ENCODE measurements at regions not wholly inside any gene's neighbourhood (a gene's known extent, or its start where the extent isn't known, plus 50 kb on each side); places are given as distances from the start of the nearest gene placed in this dataset.

DNA sequence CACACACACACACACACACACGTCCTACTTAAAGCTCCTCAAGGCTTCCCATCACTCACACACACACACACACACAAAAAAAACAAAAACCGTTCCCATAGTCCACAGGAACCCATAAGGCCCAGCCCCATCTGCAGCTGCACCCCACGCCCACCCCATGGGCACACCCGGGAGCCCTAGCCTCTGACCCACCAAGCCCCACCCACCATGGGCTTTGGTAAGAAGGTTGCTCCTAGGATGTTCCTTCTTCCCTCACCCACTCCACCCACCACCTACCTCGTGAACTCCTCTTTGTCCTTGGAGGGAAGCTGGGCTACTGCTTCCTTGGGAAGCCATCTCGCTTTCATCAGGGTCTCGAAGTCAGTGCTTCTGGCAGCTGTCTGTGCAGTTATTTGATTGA, 115.1 kb downstream of the TPRA1 start:
- TF ChIP-seq EZH2 (IDR thresholded peaks at IDR 0.05; ENCODE audit: borderline replicate concordance, insufficient read depth, low read depth, low read length, poor library complexity, severe bottlenecking): no peak
- TF ChIP-seq, protein P1, sequence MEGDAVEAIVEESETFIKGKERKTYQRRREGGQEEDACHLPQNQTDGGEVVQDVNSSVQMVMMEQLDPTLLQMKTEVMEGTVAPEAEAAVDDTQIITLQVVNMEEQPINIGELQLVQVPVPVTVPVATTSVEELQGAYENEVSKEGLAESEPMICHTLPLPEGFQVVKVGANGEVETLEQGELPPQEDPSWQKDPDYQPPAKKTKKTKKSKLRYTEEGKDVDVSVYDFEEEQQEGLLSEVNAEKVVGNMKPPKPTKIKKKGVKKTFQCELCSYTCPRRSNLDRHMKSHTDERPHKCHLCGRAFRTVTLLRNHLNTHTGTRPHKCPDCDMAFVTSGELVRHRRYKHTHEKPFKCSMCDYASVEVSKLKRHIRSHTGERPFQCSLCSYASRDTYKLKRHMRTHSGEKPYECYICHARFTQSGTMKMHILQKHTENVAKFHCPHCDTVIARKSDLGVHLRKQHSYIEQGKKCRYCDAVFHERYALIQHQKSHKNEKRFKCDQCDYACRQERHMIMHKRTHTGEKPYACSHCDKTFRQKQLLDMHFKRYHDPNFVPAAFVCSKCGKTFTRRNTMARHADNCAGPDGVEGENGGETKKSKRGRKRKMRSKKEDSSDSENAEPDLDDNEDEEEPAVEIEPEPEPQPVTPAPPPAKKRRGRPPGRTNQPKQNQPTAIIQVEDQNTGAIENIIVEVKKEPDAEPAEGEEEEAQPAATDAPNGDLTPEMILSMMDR (IDR thresholded peaks at IDR 0.05): no peak
